H1 (cell line): ENCODE measurements at regions not wholly inside any gene's neighbourhood (a gene's known extent, or its start where the extent isn't known, plus 50 kb on each side); places are given as distances from the start of the nearest gene placed in this dataset.

ENCODE experiments used
- CTCF ChIA-PET: fragments of 300-600 bp; sonication (Branson Sonifier 250); formaldehyde crosslinking; loops from one replicate; lab custom pipeline; 2021; ENCODE audit not compliant: partially characterized antibody; lab: Charles Lee
- POLR2A ChIA-PET: fragments of 300-600 bp; sonication (Branson Sonifier 250); formaldehyde crosslinking; loops from one replicate; lab custom pipeline; 2021; ENCODE audit warnings: inconsistent platforms; ENCODE audit not compliant: partially characterized antibody; lab: Charles Lee
- DNase-seq, 2 experiments: peaks; one replicate each; pipeline versions ENCODE4 v3.0.0 to v3.0.0-alpha.2; 2010 to 2022; ENCODE audit warnings: low spot score in 2 of 2, low read depth in 1 of 2, mixed read lengths in 1 of 2
- FAIRE-seq: peaks from 2 replicates; lab custom pipeline; 2011; peaks lifted over from hg19 to GRCh38; lab: Jason Lieb, UNC
- H2AFZ ChIP-seq: 2 replicates; pipeline ENCODE4 v1.8.1; 2012; ENCODE audit warnings: low read length, inconsistent platforms
- H2AK5ac ChIP-seq: 2 replicates; pipeline ENCODE4 v1.6.1; 2013; ENCODE audit warnings: low read depth, low read length
- H2BK120ac ChIP-seq: replicated peaks from 2 replicates; pipeline ENCODE3; 2013; ENCODE audit warnings: low read depth, low read length, inconsistent platforms
- H2BK12ac ChIP-seq: 2 replicates; pipeline ENCODE4 v1.6.1; 2013; ENCODE audit warnings: low read depth, low read length
- H2BK15ac ChIP-seq: 2 replicates; pipeline ENCODE4 v1.6.1; 2013; ENCODE audit warnings: low read length
- H2BK20ac ChIP-seq: 2 replicates; pipeline ENCODE4 v1.6.1; 2013; ENCODE audit warnings: low read length
- H2BK5ac ChIP-seq: 2 replicates; pipeline ENCODE4 v1.6.1; 2013; ENCODE audit warnings: low read depth, low read length
- H3K14ac ChIP-seq: 2 replicates; pipeline ENCODE4 v1.6.1; 2013; ENCODE audit warnings: inconsistent platforms; ENCODE audit not compliant: insufficient read length
- H3K18ac ChIP-seq: 2 replicates; pipeline ENCODE4 v1.6.1; 2013; ENCODE audit warnings: low read length; ENCODE audit errors: extremely low read depth
- H3K23ac ChIP-seq: 2 replicates; pipeline ENCODE4 v1.6.1; 2013; ENCODE audit warnings: inconsistent platforms; ENCODE audit not compliant: insufficient read length
- H3K23me2 ChIP-seq: 2 replicates; pipeline ENCODE4 v1.6.1; 2013; ENCODE audit warnings: low read depth, low read length
- H3K27ac ChIP-seq: 2 replicates; pipeline ENCODE4 v1.6.1; 2011; ENCODE audit warnings: low read depth, low read length, inconsistent platforms
- H3K27me3 ChIP-seq, 4 experiments: replicated peaks in 1 of 4; 1 replicate in 1 of 4; 2 replicates in 3 of 4; pipeline versions ENCODE4 v1.6.1 to v1.8.1; 2011 to 2013; ENCODE audit warnings: low read length in 3 of 4, mild to moderate bottlenecking in 3 of 4, inconsistent platforms in 2 of 4, mixed read lengths in 2 of 4, moderate library complexity in 1 of 4; ENCODE audit not compliant: control insufficient read depth in 3 of 4, insufficient read depth in 3 of 4; ENCODE audit errors: extremely low read depth in 1 of 4
- H3K36me3 ChIP-seq, 4 experiments: 2 replicates each; pipeline versions ENCODE4 v1.6.1 to v1.8.1; 2011 to 2013; ENCODE audit warnings: mild to moderate bottlenecking in 4 of 4, low read length in 3 of 4, moderate library complexity in 2 of 4, control low read depth in 1 of 4, inconsistent platforms in 1 of 4; ENCODE audit not compliant: insufficient read depth in 4 of 4, control insufficient read depth in 2 of 4
- H3K4ac ChIP-seq: replicated peaks from 2 replicates; pipeline ENCODE3; 2013; ENCODE audit warnings: low read length, low read depth, mixed read lengths, inconsistent platforms; ENCODE audit not compliant: insufficient read length
- H3K4me1 ChIP-seq, 4 experiments: replicated peaks in 1 of 4; 1 replicate in 1 of 4; 2 replicates in 3 of 4; pipeline versions ENCODE4 v1.6.1 to v1.8.1; 2011 to 2013; ENCODE audit warnings: low read length in 3 of 4, inconsistent platforms in 2 of 4, mixed read lengths in 1 of 4; ENCODE audit not compliant: insufficient read depth in 4 of 4, control insufficient read depth in 3 of 4
- H3K4me2 ChIP-seq, 2 experiments: 2 replicates each; pipeline versions ENCODE4 v1.6.1 to v1.8.1; 2011 to 2013; ENCODE audit warnings: low read depth in 2 of 2, low read length in 2 of 2, control low read depth in 1 of 2, inconsistent platforms in 1 of 2, mild to moderate bottlenecking in 1 of 2; ENCODE audit not compliant: insufficient read depth in 1 of 2
- H3K4me3 ChIP-seq, 4 experiments: fragments of 200-600, 300-600 bp in 1 of 4; sonication (generic), shearing (Covaris generic), sonication (Bioruptor Twin) in 1 of 4; 2 replicates each; pipeline versions ENCODE4 v1.5.1 to v1.8.1; 2011 to 2016; ENCODE audit warnings: low read length in 4 of 4, low read depth in 3 of 4, control low read depth in 2 of 4, inconsistent platforms in 2 of 4, mild to moderate bottlenecking in 2 of 4, mixed read lengths in 1 of 4, moderate library complexity in 1 of 4; ENCODE audit not compliant: insufficient read depth in 2 of 4; ENCODE audit errors: extremely low read depth in 1 of 4
- H3K56ac ChIP-seq: replicated peaks from 2 replicates; pipeline ENCODE3; 2013; ENCODE audit warnings: low read depth, mild to moderate bottlenecking, mixed read lengths, low read length, inconsistent platforms; ENCODE audit not compliant: insufficient read length
- H3K79me1 ChIP-seq: 2 replicates; pipeline ENCODE4 v1.6.1; 2013; ENCODE audit warnings: low read depth, low read length, control low read depth
- H3K79me2 ChIP-seq, 2 experiments: 2 replicates each; pipeline versions ENCODE4 v1.6.1 to v1.8.1; 2012 to 2013; ENCODE audit warnings: low read length in 2 of 2, mild to moderate bottlenecking in 2 of 2, inconsistent platforms in 1 of 2; ENCODE audit not compliant: insufficient read depth in 2 of 2, control insufficient read depth in 1 of 2
- H3K9ac ChIP-seq, 4 experiments: replicated peaks in 1 of 4; 1 replicate in 1 of 4; 2 replicates in 3 of 4; pipeline versions ENCODE4 v1.6.1 to v1.8.1; 2011 to 2013; ENCODE audit warnings: low read depth in 3 of 4, low read length in 3 of 4, control low read depth in 2 of 4, mild to moderate bottlenecking in 2 of 4, moderate library complexity in 2 of 4, inconsistent platforms in 1 of 4; ENCODE audit errors: extremely low read depth in 1 of 4
- H3K9me3 ChIP-seq, 2 experiments: 2 replicates each; pipeline versions ENCODE4 v1.6.1 to v1.8.1; 2012 to 2013; ENCODE audit warnings: mild to moderate bottlenecking in 2 of 2, moderate library complexity in 2 of 2, control low read depth in 1 of 2, inconsistent platforms in 1 of 2, low read depth in 1 of 2, low read length in 1 of 2, mixed read lengths in 1 of 2; ENCODE audit not compliant: insufficient read depth in 2 of 2
- H4K20me1 ChIP-seq, 2 experiments: replicated peaks in 1 of 2; 2 replicates each; pipeline versions ENCODE3 to v1.8.1; 2011 to 2013; ENCODE audit warnings: inconsistent platforms in 2 of 2, low read length in 2 of 2, mild to moderate bottlenecking in 1 of 2; ENCODE audit not compliant: insufficient read depth in 2 of 2, control insufficient read depth in 1 of 2
- H4K5ac ChIP-seq: 2 replicates; pipeline ENCODE4 v1.6.1; 2013; ENCODE audit warnings: low read length, low read depth, mixed read lengths, inconsistent platforms; ENCODE audit not compliant: insufficient read length
- H4K8ac ChIP-seq: 2 replicates; pipeline ENCODE4 v1.8.0; 2013; ENCODE audit warnings: mild to moderate bottlenecking, moderate library complexity, low read length, inconsistent platforms; ENCODE audit not compliant: insufficient read depth; ENCODE audit errors: extremely low read depth
- H4K91ac ChIP-seq: replicated peaks from 2 replicates; pipeline ENCODE3; 2013; ENCODE audit warnings: low read length, mixed read lengths, inconsistent platforms; ENCODE audit not compliant: insufficient read length
- BACH1 ChIP-seq: IDR thresholded peaks from 2 replicates; pipeline ENCODE4 v1.6.1; 2012; ENCODE audit warnings: low read length, improper control_type of control experiment
- BRCA1 ChIP-seq: IDR thresholded peaks from 2 replicates; pipeline ENCODE4 v1.6.1; 2012; ENCODE audit warnings: low read depth, low read length, improper control_type of control experiment
- CBX8 ChIP-seq: fragments of 300-800, 300-1000 bp; sonication (generic); IDR thresholded peaks from 2 replicates; pipeline ENCODE4 v1.7.1; 2016; ENCODE audit warnings: low read depth, low read length, borderline replicate concordance
- CHD2 ChIP-seq: IDR thresholded peaks from 2 replicates; pipeline ENCODE4 v1.6.1; 2012; ENCODE audit warnings: low read length, improper control_type of control experiment
- CREB1 ChIP-seq: IDR thresholded peaks from 2 replicates; pipeline ENCODE4 v1.6.1; 2012; ENCODE audit warnings: inconsistent platforms
- KDM1A ChIP-seq: fragments of 200-600, 300-600 bp; sonication (generic); IDR thresholded peaks from 2 replicates; pipeline ENCODE4 v1.7.1; 2016; ENCODE audit warnings: mild to moderate bottlenecking, low read length, borderline replicate concordance
- POLR2A ChIP-seq, 2 experiments: IDR thresholded peaks; 1 replicate in 1 of 2; 2 replicates in 1 of 2; pipeline ENCODE4 v1.6.1; 2011; ENCODE audit warnings: low read depth in 2 of 2, low read length in 2 of 2, mild to moderate bottlenecking in 2 of 2; ENCODE audit errors: control extremely low read depth in 1 of 2
- POLR2AphosphoS5 ChIP-seq: IDR thresholded peaks from 2 replicates; pipeline ENCODE4 v1.6.1; 2011; ENCODE audit warnings: low read depth, low read length
- POU5F1 ChIP-seq: IDR thresholded peaks from 2 replicates; pipeline ENCODE4 v1.6.1; 2011; ENCODE audit warnings: low read depth, mild to moderate bottlenecking, low read length, moderate library complexity
- SIX5 ChIP-seq: IDR thresholded peaks from 2 replicates; pipeline ENCODE4 v1.6.1; 2011; ENCODE audit warnings: mild to moderate bottlenecking, low read depth, low read length
- YY1 ChIP-seq: IDR thresholded peaks from 2 replicates; pipeline ENCODE4 v1.6.1; 2011; ENCODE audit warnings: low read depth, mild to moderate bottlenecking, low read length
- WGBS, 2 experiments: shearing (Covaris generic) in 1 of 2; methylation state at CpG; one replicate each; pipeline versions ENCODE4 v1.1.6 to v1.1.7; 2013 to 2015; ENCODE audit warnings: low lambda C conversion rate in 2 of 2, mixed read lengths in 2 of 2, inconsistent platforms in 1 of 2, low coverage in 1 of 2, missing lambda C conversion rate in 1 of 2; ENCODE audit not compliant: insufficient replicate concordance in 2 of 2, insufficient coverage in 1 of 2, insufficient read length in 1 of 2; ENCODE audit errors: extremely low coverage in 1 of 2, missing lambda C conversion rate in 1 of 2; 5-methylcytosine and 5-hydroxymethylcytosine counted together

DNA sequence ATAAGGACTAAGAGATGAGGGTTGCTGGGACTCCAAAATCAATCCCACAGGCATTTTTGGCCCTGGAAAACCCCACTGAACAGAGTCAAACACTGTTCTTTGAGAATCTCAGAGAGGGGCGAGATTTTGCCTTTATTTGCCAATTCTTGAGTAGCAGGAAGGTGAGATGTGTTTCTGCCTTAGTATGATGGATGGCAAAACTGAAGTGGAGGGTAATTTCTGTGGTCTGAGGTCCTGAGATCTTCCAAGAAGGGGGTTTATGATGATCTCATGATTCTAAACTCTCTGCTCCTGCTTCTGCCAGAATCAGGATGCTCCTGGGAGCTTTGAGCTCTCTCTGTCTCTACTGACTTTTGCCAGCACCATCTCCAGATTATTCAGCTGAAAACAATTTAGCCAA, 174.8 kb upstream of the CLINT1 start:
- Histone ChIP-seq H3K9ac (no peak overlapping the region), H3K56ac (no peak overlapping the region), H4K8ac (no peak overlapping the region), H3K79me2 (no peaks in the 10 kb centered on the region), H3K14ac (no peak overlapping the region), H3K79me1 (no peaks in the 10 kb centered on the region), H3K4me2 (no peak overlapping the region), H3K36me3 (no peaks in the 10 kb centered on the region), H2BK12ac (no peak overlapping the region), H3K23ac (no peak overlapping the region), H2BK20ac (no peak overlapping the region), H3K9me3 (peaks cover 17 to 38% of the 10 kb centered on the region in 2 experiments), H3K18ac (no peak overlapping the region), H4K5ac (no peak overlapping the region), H2BK15ac (no peak overlapping the region), H3K27ac (no peak overlapping the region), H2AFZ (no peak overlapping the region), H3K27me3 (no peaks in the 10 kb centered on the region), H3K4me1 (no peaks in the 10 kb centered on the region), H3K23me2 (no peaks in the 10 kb centered on the region), H2AK5ac (no peak overlapping the region), H4K91ac (no peak overlapping the region), H4K20me1 (no peaks in the 10 kb centered on the region), H2BK5ac (no peak overlapping the region), H3K4ac (no peak overlapping the region), H3K4me3 (no peak overlapping the region), H2BK120ac (no peak overlapping the region)
- FAIRE-seq: no peak
- no peak for DNase-seq
- ChIA-PET POLR2A (no interaction called here), CTCF (no interaction called here)
- TF ChIP-seq KDM1A (no peak), CREB1 (no peak), POLR2AphosphoS5 (no peak), POLR2A (IDR thresholded peaks at IDR 0.05; ENCODE audit: control extremely low read depth in 1 of 2, low read depth in 2 of 2, low read length in 2 of 2) (no peak), CHD2 (no peak), CBX8 (no peak), BRCA1 (no peak), YY1 (no peak), SIX5 (no peak), BACH1 (no peak), POU5F1 (no peak)
- WGBS, 2 experiments: 92% methylated on average over 1 of the region's 1 CpG; no CpG with 5 or more reads in 1 of the 2 experiments
